ENCODE measurements at regions not wholly inside any gene's neighbourhood (a gene's known extent, or its start where the extent isn't known, plus 50 kb on each side); places are given as distances from the start of the nearest gene placed in this dataset.
A peak's percentile ranks its signal among the peaks of the same experiment; 100 is the strongest.
"Not testable (repeated sequence)": the region's sequence is repeated elsewhere in the genome, so short reads cannot be mapped to it uniquely, and the experiment has no call there.

DNA sequence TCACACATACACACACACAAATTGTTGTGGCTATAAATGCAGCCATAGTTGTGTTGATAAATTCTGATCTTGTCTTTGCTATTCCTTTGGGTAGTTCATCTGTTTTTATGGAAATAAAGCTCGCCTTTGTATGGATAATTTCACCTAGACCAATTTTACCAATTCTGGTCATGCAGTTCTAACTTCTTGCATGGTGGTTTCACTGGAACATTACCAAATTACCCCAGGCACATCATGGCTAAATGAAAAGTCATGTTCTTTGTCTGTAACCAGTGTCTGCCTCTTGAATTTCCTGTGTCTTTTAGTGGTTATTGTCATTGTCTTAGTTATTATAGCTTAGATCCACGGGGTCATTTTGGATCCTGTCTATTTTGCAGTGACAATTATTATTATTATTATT, 50.3 kb upstream of the TMC1 start:
- DNase-seq (ENCODE audit: low spot score), result no peak

DNA sequence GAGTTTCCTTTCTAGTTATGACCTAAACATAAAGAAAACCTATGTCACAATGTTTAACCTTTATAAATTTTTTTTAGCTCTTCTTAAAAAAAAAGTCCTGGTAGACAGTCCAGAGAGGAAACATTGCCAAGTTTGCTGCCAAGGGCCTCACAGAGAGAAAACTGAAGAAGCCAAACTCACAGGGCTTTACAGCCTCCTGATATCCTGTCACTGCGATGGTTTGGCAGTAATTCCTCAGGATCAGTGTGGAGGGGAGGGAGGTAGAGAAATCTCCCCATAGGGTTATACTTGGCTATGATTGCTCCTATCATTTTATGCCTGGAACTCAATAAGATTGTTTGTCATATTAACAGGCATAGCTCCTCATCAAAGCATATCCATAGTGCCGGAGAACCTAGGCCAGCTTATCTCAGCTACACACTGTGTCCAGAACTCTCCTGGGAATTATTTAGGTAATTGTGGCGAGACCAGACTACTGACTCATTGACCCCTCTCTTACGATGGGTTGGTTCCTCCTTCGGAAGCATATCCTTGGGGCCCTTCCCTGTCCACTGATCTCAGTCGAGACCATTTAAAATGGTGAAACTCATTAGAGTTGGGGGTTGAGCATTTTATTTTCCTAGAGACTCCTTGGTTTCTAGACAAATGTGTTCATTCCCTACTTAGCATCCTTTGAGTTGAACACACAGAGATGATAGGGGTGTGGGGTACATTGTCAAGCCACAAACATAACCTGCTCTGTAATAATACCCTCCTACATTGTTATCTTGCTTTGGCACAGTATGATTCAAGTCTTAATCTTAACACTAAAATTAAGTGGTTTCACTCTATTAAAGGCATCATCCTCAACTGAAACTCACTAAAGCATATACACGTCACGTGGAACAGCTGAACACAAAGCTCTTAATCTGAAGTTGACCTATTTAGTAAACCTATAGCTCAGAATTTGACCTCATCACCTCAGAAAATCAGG, 53.4 kb upstream of the TMC1 start:
- no peak for DNase-seq (ENCODE audit: low spot score)

DNA sequence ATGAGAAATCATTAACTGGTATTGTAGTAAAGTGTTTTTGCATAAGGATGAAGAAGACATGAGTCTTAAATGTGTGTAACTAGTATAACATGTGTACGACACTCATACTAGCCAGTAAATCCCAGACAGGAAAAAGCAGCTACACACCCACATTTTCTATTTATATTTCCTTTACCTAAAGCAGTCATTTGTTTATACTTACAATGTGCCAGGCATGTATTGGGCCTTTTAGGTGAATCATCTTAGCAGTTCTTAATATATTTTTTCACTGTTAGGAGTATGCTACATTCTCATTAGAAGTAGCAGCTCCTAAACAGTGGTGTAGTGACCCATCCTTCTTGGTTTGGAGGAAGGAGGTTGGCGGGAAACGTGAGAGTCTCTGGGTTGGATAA, 55.8 kb upstream of the TMC1 start:
- DNase-seq (ENCODE audit: low spot score), result no peak

DNA sequence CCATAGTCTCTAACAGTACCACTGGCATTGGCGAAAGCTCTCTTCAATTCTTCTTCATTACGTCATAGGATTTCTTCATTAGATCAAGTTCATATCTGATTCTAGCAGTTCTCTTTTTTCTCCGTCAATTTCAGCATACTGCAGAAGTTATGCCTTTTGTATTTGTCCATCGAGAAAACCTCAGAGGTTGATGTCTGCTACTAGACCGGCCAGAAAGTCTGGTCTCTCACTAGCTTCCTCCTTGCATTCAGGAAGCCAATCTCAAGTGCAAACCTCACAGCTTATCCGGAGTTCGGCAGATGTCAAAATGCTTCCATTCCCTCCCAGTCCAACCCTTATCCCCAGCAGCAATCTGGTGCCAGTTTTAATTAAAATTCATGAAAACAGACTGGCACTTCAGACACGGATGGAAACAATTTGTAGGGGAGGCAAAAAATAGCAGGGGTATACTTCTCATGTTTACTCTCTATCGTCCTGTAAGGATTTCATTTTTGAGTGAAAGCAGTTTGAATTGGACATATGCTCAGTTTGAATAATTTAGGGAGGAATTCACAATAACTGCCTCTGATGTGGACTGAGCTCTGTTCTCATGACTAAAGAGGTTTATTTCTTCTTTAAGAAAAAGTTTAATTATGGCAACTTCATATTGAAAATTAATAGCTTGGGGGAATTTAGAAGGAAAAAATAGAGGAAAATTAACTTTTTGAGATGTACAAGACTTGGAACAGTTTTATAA, 56.4 kb upstream of the TMC1 start:
- DNase-seq (ENCODE audit: low spot score), result no peak

DNA sequence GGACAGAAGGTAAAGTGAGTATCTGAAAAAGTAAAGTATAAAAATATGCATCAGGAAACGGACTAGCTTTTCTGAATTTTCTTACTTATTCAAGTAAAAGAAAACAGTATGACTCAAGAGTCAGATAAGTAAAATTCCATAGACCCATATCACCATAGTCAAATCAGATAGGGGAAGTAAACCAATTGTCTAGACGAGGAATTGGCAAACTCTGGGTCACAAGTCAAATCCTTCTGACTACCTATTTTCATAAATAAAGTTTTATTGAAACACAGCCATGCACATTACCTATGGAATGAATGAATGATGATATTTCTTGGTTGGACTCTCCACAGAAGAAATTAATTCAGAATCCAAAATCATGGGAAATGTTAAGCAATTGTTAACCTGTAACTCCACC, 59.1 kb upstream of the TMC1 start:
- no peak for DNase-seq (ENCODE audit: low spot score)

DNA sequence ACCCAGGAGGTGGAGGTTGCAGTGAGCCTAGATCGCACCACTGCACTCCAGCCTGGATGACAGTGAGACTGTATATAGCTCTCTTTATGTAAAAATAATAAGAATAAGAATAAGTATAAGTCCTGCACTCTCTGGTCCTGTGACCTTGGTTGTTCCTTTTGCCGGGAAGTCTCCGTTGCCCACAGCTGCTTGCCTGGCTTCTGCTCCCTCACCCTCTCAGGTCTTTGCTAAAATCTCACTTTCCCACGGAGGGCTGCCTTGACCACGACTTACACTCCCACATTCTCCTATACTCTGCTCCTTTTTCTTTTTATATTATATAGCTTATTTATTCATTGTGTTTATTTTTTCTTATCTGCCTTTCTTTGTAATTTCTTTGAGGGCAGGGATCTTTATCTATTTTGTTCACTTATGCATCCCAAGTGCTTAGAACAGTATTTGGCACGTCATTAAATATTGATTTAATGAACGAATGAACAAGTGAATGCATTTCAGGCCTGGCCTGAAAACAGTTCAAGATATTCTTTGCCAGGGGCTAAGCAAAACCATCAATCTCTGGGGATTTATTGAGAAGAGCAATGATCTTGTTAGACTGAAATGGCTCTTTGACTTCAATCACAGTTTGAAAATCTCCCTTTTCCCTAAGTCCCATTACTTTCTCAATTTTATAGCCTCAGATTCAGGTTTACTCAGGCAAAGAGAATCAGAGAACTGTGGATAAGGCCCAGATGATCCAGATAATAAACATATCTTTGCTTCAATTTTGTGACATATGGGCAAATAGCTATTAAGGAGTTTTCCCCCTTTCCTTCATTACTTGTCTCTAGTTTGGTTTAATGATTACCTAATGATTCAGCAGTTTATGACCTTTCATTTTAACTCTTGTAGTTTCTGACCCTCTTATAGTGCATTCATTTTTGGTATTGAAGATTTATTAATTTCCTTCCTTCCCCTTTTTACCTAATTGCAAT, 60.8 kb upstream of the TMC1 start:
- no peak for DNase-seq (ENCODE audit: low spot score)

DNA sequence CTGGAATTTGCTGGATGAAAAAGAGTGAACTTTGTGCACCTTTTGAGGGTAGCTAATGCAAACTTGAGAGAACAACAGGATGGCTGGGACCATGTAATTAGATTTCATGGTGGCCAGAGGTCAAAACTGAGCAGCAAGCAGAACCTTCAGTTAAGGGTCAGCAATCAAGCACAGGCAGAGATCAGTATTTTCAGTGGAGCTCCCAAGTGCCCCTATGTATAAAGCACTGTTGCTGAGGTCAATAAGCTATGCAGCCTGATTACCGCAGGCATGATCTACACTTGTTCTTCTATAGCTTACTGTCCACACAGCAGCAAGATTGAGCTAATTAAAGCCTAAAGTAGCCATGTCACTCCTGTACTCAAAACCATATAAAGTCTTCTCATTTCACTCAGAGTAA, 62.1 kb upstream of the TMC1 start:
- DNase-seq (ENCODE audit: low spot score), result no peak

DNA sequence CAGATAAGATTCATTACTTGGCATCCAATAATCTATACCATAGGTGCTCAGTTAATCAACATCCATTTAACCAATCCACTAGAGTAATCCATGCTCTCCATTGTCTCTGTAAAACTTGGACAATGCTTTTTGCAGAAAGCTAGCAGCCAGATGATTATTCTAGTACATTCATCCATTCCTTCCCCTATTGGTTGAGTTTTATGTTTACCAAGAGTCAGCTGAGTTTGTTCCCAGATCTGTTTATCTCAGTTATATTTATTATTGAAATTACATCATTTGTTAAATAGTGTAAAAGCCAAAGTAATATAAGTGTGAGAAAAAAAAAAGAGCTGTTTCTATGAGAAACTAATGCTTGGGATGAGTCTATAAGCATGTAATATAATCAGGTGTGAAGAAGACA, 63.3 kb upstream of the TMC1 start:
- DNase-seq (ENCODE audit: low spot score), result no peak

DNA sequence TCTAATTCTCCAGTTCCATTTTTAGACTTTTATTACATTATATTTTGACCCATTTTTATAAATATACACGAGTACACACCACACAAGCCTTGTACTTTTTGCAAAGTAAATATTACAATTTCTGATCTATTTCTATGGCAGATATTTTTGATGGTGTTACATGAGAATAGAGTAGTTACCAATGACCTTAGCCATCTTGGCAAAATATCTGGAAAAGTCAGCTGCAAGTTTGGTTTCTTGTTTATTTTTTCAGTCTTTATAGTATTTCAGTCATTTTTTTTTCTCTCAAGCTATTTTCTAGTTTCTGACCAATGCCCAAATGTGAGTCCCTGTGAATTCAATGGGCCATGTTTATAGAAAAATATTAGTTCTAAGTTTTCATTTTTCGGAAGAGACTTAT, 64.0 kb upstream of the TMC1 start:
- no peak for DNase-seq (ENCODE audit: low spot score)

DNA sequence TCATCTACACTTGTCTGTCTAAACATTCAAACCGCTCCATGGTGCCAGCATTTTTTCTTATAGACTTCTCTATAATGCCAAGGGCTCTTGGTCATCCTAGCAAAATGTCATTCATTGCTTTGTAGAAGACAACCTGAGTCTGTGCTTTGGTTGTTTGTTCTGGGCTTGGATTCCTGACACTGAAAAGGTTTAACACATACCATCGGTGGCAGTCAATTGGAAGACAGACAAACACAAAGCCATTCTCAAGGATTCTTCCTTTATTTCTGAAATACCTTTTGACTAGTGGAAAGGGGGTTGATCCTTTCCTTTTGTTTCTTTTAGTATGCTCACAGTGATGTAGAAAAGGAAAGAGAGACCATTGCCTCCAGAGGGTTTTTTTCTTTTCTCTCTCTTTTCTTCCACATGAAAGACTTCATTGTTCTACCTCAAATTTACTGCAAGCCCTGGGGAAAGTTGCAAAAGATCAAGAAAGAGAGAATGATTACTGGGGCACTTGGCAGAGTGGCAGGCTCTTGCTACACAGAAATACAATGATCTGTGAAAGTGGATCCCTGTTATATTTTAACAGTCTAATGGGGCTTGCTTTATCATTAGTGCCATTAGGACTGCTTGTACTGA, 66.4 kb upstream of the TMC1 start:
- no peak for DNase-seq (ENCODE audit: low spot score)

DNA sequence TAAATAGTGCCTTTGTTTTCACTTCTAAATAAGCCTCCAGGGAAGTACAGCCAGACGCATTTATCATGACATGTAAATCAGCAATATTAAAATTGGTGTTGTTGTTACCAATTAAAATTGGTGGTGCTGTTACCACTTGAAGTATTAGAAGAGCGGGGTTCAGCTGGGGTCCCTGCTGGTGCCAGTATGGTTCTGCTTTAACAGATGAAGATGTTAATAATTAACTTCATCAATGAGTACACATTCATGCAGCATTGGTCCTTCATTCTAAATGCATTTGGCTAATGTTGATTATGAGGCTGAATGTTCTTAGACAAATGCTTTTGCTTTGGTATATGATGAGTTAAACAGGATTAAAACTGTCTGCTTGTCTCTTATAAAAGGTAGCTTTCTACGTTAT, 67.6 kb upstream of the TMC1 start:
- no peak for DNase-seq (ENCODE audit: low spot score)

DNA sequence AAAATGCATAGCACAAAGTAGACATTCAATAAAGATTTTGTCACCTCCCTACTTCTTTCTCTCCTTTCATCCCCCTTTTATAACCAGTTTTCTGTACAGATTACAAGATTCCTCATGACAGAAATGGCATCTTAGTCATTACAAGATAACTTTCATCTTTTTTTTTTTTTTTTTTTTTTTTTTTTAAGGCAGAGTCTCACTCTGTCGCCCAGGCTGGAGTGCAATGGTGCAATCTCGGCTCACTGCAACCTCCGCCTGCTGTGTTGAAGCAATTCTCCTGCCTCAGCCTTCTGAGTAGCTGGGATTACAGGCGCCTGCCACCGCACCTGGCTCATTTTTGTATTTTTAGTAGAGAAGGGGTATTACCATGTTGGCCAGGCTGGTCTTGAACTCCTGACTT, 75.2 kb upstream of the TMC1 start:
- not testable (repeated sequence) for DNase-seq (ENCODE audit: low spot score)

DNA sequence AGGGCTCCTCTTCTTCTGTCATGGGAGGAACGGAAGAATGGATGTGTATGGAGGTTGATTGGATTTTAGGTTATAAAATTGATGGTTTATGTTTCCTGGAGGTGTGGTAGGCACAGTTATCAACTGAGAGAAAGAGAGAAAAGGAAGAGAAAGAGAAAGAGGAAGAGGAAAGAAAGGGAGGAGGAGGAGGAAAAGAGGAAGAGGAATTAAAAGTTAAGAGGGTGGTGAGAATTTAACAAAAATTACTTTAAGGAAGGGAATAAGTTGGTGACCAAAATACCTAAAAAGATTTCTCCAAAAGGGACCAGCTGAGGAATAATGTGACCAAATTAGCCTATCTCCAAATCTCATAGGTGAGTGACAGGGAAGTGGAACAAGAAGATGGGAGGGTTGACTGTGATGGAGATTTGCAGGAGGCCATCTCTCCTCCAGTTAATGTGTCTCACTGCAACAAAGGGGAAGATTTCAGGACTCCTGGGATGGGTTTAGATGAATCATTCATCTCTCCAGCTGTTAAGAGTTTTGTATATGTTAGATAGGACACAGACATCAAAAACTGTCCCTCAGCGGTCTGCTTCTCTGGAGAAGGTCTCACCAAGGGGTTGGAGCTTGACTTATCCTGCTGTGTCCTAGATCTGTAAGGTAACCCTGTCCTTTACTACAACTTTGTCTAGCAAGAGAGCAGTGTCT, 76.0 kb upstream of the TMC1 start:
- DNase-seq (ENCODE audit: low spot score), result no peak

DNA sequence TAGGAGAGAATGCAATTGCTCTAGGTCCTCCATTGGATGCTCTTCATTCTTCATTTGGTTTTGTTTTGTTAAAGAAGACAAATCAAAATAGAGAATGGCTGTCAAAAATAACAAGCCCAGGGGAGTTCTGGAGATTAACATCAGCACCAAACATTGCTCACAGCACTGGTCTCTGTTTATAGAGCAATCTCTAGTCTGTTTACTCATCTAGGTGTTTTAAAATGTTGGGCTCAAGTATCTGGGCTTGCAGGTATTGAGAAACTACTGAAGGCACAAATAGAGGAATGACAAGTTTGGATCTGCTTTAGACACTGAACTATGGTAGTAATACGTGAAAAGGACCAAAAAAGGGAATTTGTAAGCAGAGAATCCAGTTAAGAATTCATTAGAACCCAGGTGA, 77.0 kb upstream of the TMC1 start:
- DNase-seq (ENCODE audit: low spot score), result no peak

DNA sequence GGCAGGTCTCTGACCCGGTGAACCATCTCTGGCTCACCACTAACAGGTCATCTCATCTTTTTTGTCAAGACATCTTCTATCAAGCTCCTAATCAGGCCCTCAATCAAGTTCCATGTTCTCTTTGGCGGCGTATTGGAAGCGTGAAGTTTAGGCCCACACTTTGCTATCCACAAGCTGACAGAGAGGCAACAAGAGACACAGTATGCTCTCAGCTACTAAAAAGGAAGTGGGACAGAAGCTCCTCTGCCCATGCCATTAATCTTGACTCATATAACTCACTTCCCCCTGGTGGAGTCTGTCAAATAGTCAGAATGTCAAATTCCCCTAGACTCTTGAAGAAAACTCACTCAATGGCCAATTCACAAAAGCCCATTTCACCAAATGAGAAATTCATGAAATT, 77.6 kb upstream of the TMC1 start:
- no peak for DNase-seq (ENCODE audit: low spot score)

DNA sequence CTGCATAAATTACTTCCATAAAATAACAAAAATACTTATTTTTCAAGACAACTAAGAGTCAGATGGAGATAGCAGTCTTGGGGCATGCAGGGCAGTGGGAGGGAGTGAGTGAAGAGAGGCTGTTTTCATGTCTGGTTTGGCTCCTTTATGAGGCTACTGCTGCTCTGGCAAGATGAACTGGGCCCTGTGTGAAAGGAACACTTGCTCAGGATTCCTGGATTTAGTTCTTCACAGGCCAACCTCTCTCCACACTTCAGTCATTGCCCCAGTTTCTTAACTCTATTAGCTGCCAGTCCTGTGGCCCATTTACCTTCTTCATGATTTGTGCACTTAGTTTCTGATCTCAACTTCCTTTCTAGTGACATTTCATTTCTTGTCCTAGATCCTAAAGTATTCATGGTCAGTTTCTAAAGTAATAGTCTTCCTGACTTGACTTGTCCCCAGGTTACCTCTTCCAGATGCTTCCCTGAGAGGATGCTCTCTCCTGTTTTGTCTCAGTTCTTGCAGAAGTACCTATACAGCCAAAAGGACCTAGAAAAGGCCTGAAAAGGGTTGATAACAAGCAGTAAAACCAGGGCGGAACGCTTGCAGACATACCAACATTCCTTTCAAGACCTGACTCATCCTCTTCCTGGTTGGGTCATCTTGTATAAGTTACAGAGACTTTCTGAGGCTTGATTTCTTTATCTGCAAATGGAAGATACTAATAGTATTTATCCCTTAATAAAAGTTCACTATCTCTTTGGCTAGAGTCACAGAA, 77.0 kb upstream of the ZFAND5 start:
- DNase-seq (ENCODE audit: low spot score), result peak; percentile 10

DNA sequence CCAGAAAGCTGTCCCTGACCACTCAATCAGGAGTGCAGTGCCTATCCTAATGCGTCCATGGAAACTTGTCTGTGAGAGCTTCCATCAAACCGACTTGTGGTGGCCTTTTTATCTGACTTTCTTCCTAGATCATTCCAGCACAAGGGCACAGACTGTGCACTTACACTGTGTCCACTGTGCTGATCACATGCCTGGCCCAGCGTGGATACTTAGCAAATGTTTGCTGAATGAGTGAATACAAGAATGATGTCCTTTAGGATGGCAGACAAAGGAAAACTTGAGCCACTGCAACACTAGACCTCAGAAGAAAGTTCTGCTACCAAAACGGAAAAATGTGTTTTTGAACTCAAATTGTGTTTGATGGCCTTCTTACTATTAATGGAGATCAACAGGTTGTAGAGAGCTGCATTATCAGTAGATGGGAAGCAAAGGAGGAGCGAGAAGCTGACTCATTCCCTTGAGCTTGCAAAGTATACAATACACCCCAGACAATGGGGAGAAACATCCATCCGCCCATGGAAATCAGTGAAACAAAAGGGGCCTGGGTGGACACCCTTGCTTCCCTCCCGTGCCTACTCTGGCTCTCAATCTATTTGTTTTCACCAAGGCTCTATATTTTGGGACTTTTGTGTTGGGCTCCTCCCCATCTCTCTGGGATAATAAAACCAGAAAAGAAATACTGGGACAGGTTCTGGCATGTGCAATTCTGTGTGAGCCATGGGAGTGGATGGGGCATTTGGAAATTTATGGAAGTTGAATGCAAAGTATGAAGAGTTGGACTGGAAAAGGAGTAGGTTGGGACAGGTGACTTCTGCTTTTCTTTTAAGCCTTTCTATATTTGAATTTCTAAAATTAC, 76.2 kb upstream of the ZFAND5 start:
- DNase-seq (ENCODE audit: low spot score), result no peak

DNA sequence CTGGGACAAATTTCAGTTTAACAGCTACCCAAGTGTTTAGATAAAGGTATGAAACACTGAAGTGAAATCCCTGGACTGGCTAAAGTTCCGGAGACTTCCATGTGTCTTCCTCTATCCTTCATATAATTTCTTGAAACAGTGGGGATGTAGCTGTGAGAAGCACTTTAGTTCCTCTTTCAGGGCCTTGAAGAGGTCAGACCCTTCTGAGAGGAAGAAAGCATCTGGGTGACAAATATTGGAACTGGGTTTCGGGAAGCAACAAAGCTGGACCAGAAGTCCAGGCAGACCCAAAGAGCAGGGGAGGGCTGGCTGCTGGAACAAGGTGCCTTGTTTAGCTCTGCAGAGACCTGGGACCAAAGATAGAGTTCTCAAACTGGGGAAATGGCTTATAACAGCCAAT, 75.4 kb upstream of the ZFAND5 start:
- DNase-seq (ENCODE audit: low spot score), result no peak

DNA sequence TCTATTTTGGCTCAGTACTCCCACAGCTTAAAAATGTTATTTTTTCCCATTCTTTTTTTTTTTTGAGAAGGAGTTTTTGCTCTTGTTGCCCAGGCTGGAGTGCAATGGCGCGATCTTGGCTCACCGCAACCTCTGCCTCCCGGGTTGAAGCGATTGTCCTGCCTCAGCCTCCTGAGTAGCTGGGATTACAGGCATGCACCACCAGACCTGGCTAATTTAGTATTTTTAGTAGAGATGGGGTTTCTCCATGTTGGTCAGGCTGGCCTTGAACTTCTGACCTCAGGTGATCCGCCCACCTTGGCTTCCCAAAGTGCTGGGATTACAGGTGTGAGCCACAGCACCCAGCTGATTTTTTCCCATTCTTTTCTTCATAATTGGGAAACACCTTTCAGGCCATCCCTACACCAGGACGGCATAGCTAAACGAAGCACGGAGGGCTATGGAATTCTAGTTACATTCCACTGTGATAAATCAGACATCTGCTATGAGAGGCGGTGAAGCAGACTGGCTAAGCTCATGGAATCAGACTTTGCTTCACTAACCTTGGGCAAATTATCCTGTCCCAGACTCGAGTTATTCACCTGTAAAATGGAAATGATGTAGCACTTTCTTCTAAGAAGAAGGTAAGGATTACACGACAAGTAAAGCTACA, 68.7 kb upstream of the ZFAND5 start:
- DNase-seq (ENCODE audit: low spot score), result peak; percentile 12

Data from RKO (cell line).